Neural progenitor cell (in vitro differentiated cells): ENCODE measurements at regions not wholly inside any gene's neighbourhood (a gene's known extent, or its start where the extent isn't known, plus 50 kb on each side); places are given as distances from the start of the nearest gene placed in this dataset.

Experiments used
- DNase-seq: peaks from one replicate; pipeline ENCODE4 v3.0.0-alpha.2; 2016; ENCODE audit warnings: low spot score
- H2AFZ ChIP-seq: fragments of 200-600 bp; sonication (generic); replicated peaks from 2 replicates; pipeline ENCODE4 v1.6.1; 2016; ENCODE audit warnings: antibody characterized with exemption
- H3F3A ChIP-seq: fragments of 200-600 bp; sonication (generic); 2 replicates; pipeline ENCODE4 v1.6.1; 2016; ENCODE audit warnings: antibody characterized with exemption, low read depth
- H3K27ac ChIP-seq: fragments of 200-600 bp; sonication (generic); 2 replicates; pipeline ENCODE4 v1.5.1; 2016; ENCODE audit warnings: mild to moderate bottlenecking
- H3K27me3 ChIP-seq: fragments of 200-600 bp; sonication (generic); 2 replicates; pipeline ENCODE4 v1.6.1; 2016; ENCODE audit warnings: mild to moderate bottlenecking, moderate library complexity
- H3K36me3 ChIP-seq: fragments of 200-600 bp; sonication (generic); 2 replicates; pipeline ENCODE4 v1.5.1; 2016
- H3K4me1 ChIP-seq: fragments of 200-600 bp; sonication (generic); 2 replicates; pipeline ENCODE4 v1.6.1; 2016; ENCODE audit warnings: mixed run types
- H3K4me2 ChIP-seq: fragments of 200-600 bp; sonication (generic); 2 replicates; pipeline ENCODE4 v1.6.1; 2016
- H3K4me3 ChIP-seq: fragments of 200-600 bp; sonication (generic); 2 replicates; pipeline ENCODE4 v1.5.1; 2016
- H3K79me2 ChIP-seq: fragments of 200-600 bp; sonication (generic); 2 replicates; pipeline ENCODE4 v1.6.1; 2016; ENCODE audit warnings: low read depth
- H3K9ac ChIP-seq: fragments of 200-600 bp; sonication (generic); 2 replicates; pipeline ENCODE4 v1.6.1; 2016
- H3K9me3 ChIP-seq: fragments of 200-600 bp; sonication (generic); 2 replicates; pipeline ENCODE4 v1.5.1; 2016; ENCODE audit warnings: low read depth
- H4K20me1 ChIP-seq: fragments of 200-600 bp; sonication (generic); 2 replicates; pipeline ENCODE4 v1.6.1; 2016; ENCODE audit warnings: low read depth
- H3K27ac Mint-ChIP-seq: 3 replicates; pipeline ENCODE4 v1.8.0; 2021; ENCODE audit warnings: mixed read lengths
- H3K27me3 Mint-ChIP-seq: 2 replicates; pipeline ENCODE4 v1.8.0; 2022; ENCODE audit warnings: low read depth, mild to moderate bottlenecking, inconsistent platforms, moderate library complexity, mixed read lengths; ENCODE audit not compliant: insufficient read depth
- H3K36me3 Mint-ChIP-seq: 3 replicates; pipeline ENCODE4 v1.8.0; 2021; ENCODE audit warnings: mixed read lengths
- H3K4me1 Mint-ChIP-seq: 3 replicates; pipeline ENCODE4 v1.8.0; 2021; ENCODE audit warnings: mixed read lengths
- H3K4me3 Mint-ChIP-seq: 3 replicates; pipeline ENCODE4 v1.8.0; 2021; ENCODE audit warnings: mild to moderate bottlenecking, moderate library complexity, mixed read lengths
- H3K9me3 Mint-ChIP-seq: 3 replicates; pipeline ENCODE4 v1.8.0; 2020; ENCODE audit warnings: mixed read lengths
- CTCF ChIP-seq: fragments of 200-600 bp; sonication (generic); IDR thresholded peaks from 2 replicates; pipeline ENCODE4 v1.5.1; 2017; ENCODE audit warnings: antibody characterized with exemption, mild to moderate bottlenecking
- EZH2 ChIP-seq: fragments of 200-600 bp; sonication (generic); IDR thresholded peaks from 2 replicates; pipeline ENCODE4 v1.6.1; 2017; ENCODE audit warnings: antibody characterized with exemption, mild to moderate bottlenecking, moderate library complexity
- EZH2phosphoT487 ChIP-seq: fragments of 200-600 bp; sonication (generic); IDR thresholded peaks from 2 replicates; pipeline ENCODE4 v1.6.1; 2017; ENCODE audit warnings: antibody characterized with exemption

GRCh38 chr4:186405957-186406356 is 140.0 kb downstream of the F11 start:
- H3K36me3 ChIP-seq, result no peaks in the 10 kb centered on the region
- no peaks in the 10 kb centered on the region for H3K4me1 ChIP-seq
- peaks cover 2% of the 10 kb centered on the region for H3K36me3 Mint-ChIP-seq
- no peak overlapping the region for H3K4me3 Mint-ChIP-seq
- peaks cover 8% of the 10 kb centered on the region for H3K27me3 Mint-ChIP-seq
- no peak overlapping the region for H3K27ac Mint-ChIP-seq
- no peaks in the 10 kb centered on the region for H3K9me3 ChIP-seq
- H4K20me1 ChIP-seq, result no peaks in the 10 kb centered on the region
- H3K4me2 ChIP-seq, result no peak overlapping the region
- no peak for TF ChIP-seq EZH2
- TF ChIP-seq CTCF, result no peak
- no peak for TF ChIP-seq EZH2phosphoT487
- H3K4me1 Mint-ChIP-seq, result no peaks in the 10 kb centered on the region
- H3F3A ChIP-seq, result no peaks in the 10 kb centered on the region
- H3K4me3 ChIP-seq, result no peak overlapping the region
- H2AFZ ChIP-seq, result no peak overlapping the region
- H3K79me2 ChIP-seq, result no peaks in the 10 kb centered on the region
- H3K9me3 Mint-ChIP-seq, result peaks cover 6% of the 10 kb centered on the region
- H3K27ac ChIP-seq, result no peak overlapping the region
- no peaks in the 10 kb centered on the region for H3K27me3 ChIP-seq
- H3K9ac ChIP-seq, result no peak overlapping the region
- DNase-seq, result no peak

GRCh38 chr4:186404562-186405134 is 138.7 kb downstream of the F11 start:
- H3K4me3 Mint-ChIP-seq, result no peak overlapping the region
- no peaks in the 10 kb centered on the region for H3K36me3 ChIP-seq
- TF ChIP-seq CTCF (no peak), EZH2phosphoT487 (no peak), EZH2 (no peak)
- no peaks in the 10 kb centered on the region for H3K4me1 Mint-ChIP-seq
- H3K9ac ChIP-seq, result no peak overlapping the region
- H3K4me1 ChIP-seq, result no peaks in the 10 kb centered on the region
- H3K9me3 ChIP-seq, result no peaks in the 10 kb centered on the region
- H3K4me3 ChIP-seq, result no peak overlapping the region
- H3K36me3 Mint-ChIP-seq, result peaks cover 2% of the 10 kb centered on the region
- H3K27me3 Mint-ChIP-seq, result peaks cover 8% of the 10 kb centered on the region
- DNase-seq, result no peak
- H2AFZ ChIP-seq, result no peak overlapping the region
- H3K79me2 ChIP-seq, result no peaks in the 10 kb centered on the region
- H3K4me2 ChIP-seq, result no peak overlapping the region
- H3F3A ChIP-seq, result no peaks in the 10 kb centered on the region
- H4K20me1 ChIP-seq, result no peaks in the 10 kb centered on the region
- H3K27ac Mint-ChIP-seq, result no peak overlapping the region
- H3K9me3 Mint-ChIP-seq, result peaks cover 6% of the 10 kb centered on the region
- H3K27me3 ChIP-seq, result no peaks in the 10 kb centered on the region
- no peak overlapping the region for H3K27ac ChIP-seq

- no peaks in the 10 kb centered on the region for H3F3A ChIP-seq
- H3K4me2 ChIP-seq, result no peak overlapping the region
- no peaks in the 10 kb centered on the region for H3K27me3 ChIP-seq
- no peak overlapping the region for H3K9ac ChIP-seq
- H3K36me3 ChIP-seq, result no peaks in the 10 kb centered on the region
- Mint-ChIP-seq H3K4me1 (no peaks in the 10 kb centered on the region), H3K36me3 (peaks cover 2% of the 10 kb centered on the region), H3K4me3 (no peak overlapping the region), H3K9me3 (peaks cover 6% of the 10 kb centered on the region), H3K27me3 (peaks cover 2% of the 10 kb centered on the region), H3K27ac (no peak overlapping the region)
- DNase-seq, result no peak
- TF ChIP-seq CTCF (no peak), EZH2phosphoT487 (no peak), EZH2 (no peak)
- no peaks in the 10 kb centered on the region for H3K9me3 ChIP-seq
- H3K27ac ChIP-seq, result no peak overlapping the region
- H3K79me2 ChIP-seq, result no peaks in the 10 kb centered on the region
- no peaks in the 10 kb centered on the region for H4K20me1 ChIP-seq
- no peak overlapping the region for H2AFZ ChIP-seq
- H3K4me1 ChIP-seq, result no peaks in the 10 kb centered on the region
- no peak overlapping the region for H3K4me3 ChIP-seq
Measured at GRCh38 chr4:186400676-186401075, 134.7 kb downstream of the F11 start.
